ENCODE measurements at regions not wholly inside any gene's neighbourhood (a gene's known extent, or its start where the extent isn't known, plus 50 kb on each side); places are given as distances from the start of the nearest gene placed in this dataset.

GRCh38 chr9:31677415-31677814, 707.0 kb upstream of the ACO1 start:
- TF ChIP-seq POLR2AphosphoS5 (IDR thresholded peaks at IDR 0.05) (no peak), POLR2A (IDR thresholded peaks at IDR 0.05) (no peak)

Measured in prostate gland (tissue), 1 donor.